ENCODE measurements at regions not wholly inside any gene's neighbourhood (a gene's known extent, or its start where the extent isn't known, plus 50 kb on each side); places are given as distances from the start of the nearest gene placed in this dataset.

DNA sequence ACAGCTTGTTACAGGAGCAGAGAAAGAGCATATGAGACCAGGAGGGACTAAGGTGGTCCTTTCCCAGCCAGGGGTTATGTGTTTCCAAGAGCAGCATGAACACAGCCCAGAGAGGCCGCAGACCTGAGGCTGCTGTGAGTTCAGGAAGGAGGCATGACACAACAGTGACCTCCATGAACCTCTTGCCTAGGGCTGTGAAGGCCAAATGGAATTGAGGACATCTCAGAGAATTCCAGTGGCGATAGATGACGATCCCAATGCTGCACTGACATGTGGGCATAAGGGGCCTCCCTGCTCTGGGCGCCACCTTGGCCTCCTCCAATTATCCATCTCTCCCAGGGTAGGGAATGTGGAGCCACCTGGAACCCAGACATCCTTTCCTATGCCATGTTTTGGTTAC is 79.9 kb upstream of the FUCA2 start:
- Mint-ChIP-seq H3K4me3 (no peak overlapping the region), H3K27me3 (ENCODE audit: insufficient read depth, low read depth) (no peaks in the 10 kb centered on the region), H3K4me1 (peaks cover 8% of the 10 kb centered on the region), H3K27ac (no peak overlapping the region), H3K36me3 (no peaks in the 10 kb centered on the region), H3K9me3 (peaks cover 2% of the 10 kb centered on the region)
- Histone ChIP-seq H3K79me2 (ENCODE audit: low read depth) (no peaks in the 10 kb centered on the region), H3K27me3 (no peaks in the 10 kb centered on the region), H2AFZ (replicated peaks) (no peak overlapping the region), H3K4me1 (peaks cover 11% of the 10 kb centered on the region), H3F3A (ENCODE audit: low read depth) (no peaks in the 10 kb centered on the region), H3K27ac (no peak overlapping the region), H3K4me2 (no peak overlapping the region), H3K36me3 (no peaks in the 10 kb centered on the region), H3K4me3 (no peak overlapping the region), H3K9me3 (ENCODE audit: low read depth) (no peaks in the 10 kb centered on the region), H3K9ac (no peak overlapping the region), H4K20me1 (ENCODE audit: low read depth) (no peaks in the 10 kb centered on the region)
- TF ChIP-seq, protein P1, sequence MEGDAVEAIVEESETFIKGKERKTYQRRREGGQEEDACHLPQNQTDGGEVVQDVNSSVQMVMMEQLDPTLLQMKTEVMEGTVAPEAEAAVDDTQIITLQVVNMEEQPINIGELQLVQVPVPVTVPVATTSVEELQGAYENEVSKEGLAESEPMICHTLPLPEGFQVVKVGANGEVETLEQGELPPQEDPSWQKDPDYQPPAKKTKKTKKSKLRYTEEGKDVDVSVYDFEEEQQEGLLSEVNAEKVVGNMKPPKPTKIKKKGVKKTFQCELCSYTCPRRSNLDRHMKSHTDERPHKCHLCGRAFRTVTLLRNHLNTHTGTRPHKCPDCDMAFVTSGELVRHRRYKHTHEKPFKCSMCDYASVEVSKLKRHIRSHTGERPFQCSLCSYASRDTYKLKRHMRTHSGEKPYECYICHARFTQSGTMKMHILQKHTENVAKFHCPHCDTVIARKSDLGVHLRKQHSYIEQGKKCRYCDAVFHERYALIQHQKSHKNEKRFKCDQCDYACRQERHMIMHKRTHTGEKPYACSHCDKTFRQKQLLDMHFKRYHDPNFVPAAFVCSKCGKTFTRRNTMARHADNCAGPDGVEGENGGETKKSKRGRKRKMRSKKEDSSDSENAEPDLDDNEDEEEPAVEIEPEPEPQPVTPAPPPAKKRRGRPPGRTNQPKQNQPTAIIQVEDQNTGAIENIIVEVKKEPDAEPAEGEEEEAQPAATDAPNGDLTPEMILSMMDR (IDR thresholded peaks at IDR 0.05), result no peak
- TF ChIP-seq EZH2phosphoT487 (IDR thresholded peaks at IDR 0.05), result no peak
- no peak for TF ChIP-seq EZH2 (IDR thresholded peaks at IDR 0.05)
- DNase-seq (ENCODE audit: low spot score), result no peak

DNA sequence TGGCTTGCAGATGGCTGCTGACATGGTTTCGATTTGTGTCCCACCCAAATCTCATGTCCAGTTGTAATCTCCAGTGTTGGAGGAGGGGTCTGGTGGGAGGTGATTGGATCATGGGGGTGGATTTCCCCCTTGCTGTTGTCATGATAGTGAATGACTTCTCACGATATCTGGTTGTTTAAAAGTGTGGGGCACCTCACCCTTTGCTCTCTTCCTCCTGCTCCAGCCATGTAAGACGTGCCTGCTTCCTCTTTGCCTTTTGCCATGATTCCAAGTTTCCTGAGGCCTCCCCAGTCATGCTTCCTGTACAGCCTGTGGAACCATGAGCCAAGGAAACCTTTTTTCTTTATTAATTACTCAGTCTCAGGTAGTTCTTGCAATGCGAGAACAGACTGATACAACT is 77.6 kb upstream of the FUCA2 start:
- no peaks in the 10 kb centered on the region for H3K27me3 ChIP-seq
- no peak overlapping the region for H3K27ac ChIP-seq
- no peaks in the 10 kb centered on the region for H3K27me3 Mint-ChIP-seq (ENCODE audit: insufficient read depth, low read depth)
- H3K79me2 ChIP-seq (ENCODE audit: low read depth), result no peaks in the 10 kb centered on the region
- peaks cover 15% of the 10 kb centered on the region for H3K4me1 Mint-ChIP-seq
- no peak overlapping the region for H3K27ac Mint-ChIP-seq
- DNase-seq (ENCODE audit: low spot score), result no peak
- no peak overlapping the region for H2AFZ ChIP-seq (replicated peaks)
- H3K4me2 ChIP-seq, result no peak overlapping the region
- no peak overlapping the region for H3K4me3 Mint-ChIP-seq
- H4K20me1 ChIP-seq (ENCODE audit: low read depth), result no peaks in the 10 kb centered on the region
- no peaks in the 10 kb centered on the region for H3F3A ChIP-seq (ENCODE audit: low read depth)
- H3K36me3 ChIP-seq, result no peaks in the 10 kb centered on the region
- no peak for TF ChIP-seq EZH2phosphoT487 (IDR thresholded peaks at IDR 0.05)
- TF ChIP-seq, protein P1 (IDR thresholded peaks at IDR 0.05), result no peak
- no peak for TF ChIP-seq EZH2 (IDR thresholded peaks at IDR 0.05)
- no peak overlapping the region for H3K4me3 ChIP-seq
- peaks cover 5% of the 10 kb centered on the region for H3K4me1 ChIP-seq
- H3K36me3 Mint-ChIP-seq, result no peaks in the 10 kb centered on the region
- no peak overlapping the region for H3K9ac ChIP-seq
- H3K9me3 ChIP-seq (ENCODE audit: low read depth), result no peaks in the 10 kb centered on the region
- peaks cover 2% of the 10 kb centered on the region for H3K9me3 Mint-ChIP-seq

DNA sequence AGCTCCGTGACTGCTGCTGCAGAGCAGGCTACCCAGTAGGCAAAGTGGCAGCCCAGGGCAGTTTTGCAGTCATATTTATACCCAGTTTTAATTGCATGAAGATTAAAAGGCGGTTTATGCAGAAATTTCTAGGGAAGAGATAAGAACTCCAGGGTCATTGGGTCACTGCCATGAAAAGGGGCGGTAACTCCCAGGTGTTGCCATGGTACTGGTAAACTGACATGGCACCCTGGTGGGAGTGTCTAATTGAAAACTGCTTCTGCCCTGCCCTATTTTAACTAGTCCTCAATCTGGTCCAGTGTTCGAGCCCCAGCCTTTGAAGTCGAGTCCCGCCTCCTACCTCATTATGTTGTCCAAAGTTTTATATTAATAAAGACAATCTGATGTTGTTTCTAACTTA is 75.0 kb upstream of the FUCA2 start:
- Histone ChIP-seq H3F3A (ENCODE audit: low read depth) (no peaks in the 10 kb centered on the region), H3K79me2 (ENCODE audit: low read depth) (no peaks in the 10 kb centered on the region), H3K4me2 (no peak overlapping the region), H2AFZ (replicated peaks) (no peak overlapping the region), H3K4me3 (no peak overlapping the region), H3K4me1 (peaks cover 5% of the 10 kb centered on the region), H4K20me1 (ENCODE audit: low read depth) (no peaks in the 10 kb centered on the region), H3K27ac (no peak overlapping the region), H3K27me3 (no peaks in the 10 kb centered on the region), H3K36me3 (no peaks in the 10 kb centered on the region), H3K9me3 (ENCODE audit: low read depth) (no peaks in the 10 kb centered on the region), H3K9ac (no peak overlapping the region)
- peaks cover 2% of the 10 kb centered on the region for H3K9me3 Mint-ChIP-seq
- no peak overlapping the region for H3K27ac Mint-ChIP-seq
- H3K4me1 Mint-ChIP-seq, result peaks cover 15% of the 10 kb centered on the region
- TF ChIP-seq EZH2 (IDR thresholded peaks at IDR 0.05) (no peak), EZH2phosphoT487 (IDR thresholded peaks at IDR 0.05) (no peak)
- TF ChIP-seq, protein P1 (IDR thresholded peaks at IDR 0.05), result no peak
- H3K36me3 Mint-ChIP-seq, result no peaks in the 10 kb centered on the region
- H3K27me3 Mint-ChIP-seq (ENCODE audit: insufficient read depth, low read depth), result no peaks in the 10 kb centered on the region
- H3K4me3 Mint-ChIP-seq, result no peak overlapping the region
- no peak for DNase-seq (ENCODE audit: low spot score)
